ENCODE measurements at regions not wholly inside any gene's neighbourhood (a gene's known extent, or its start where the extent isn't known, plus 50 kb on each side); places are given as distances from the start of the nearest gene placed in this dataset.
"Not testable (repeated sequence)": the region's sequence is repeated elsewhere in the genome, so short reads cannot be mapped to it uniquely, and the experiment has no call there.

DNA sequence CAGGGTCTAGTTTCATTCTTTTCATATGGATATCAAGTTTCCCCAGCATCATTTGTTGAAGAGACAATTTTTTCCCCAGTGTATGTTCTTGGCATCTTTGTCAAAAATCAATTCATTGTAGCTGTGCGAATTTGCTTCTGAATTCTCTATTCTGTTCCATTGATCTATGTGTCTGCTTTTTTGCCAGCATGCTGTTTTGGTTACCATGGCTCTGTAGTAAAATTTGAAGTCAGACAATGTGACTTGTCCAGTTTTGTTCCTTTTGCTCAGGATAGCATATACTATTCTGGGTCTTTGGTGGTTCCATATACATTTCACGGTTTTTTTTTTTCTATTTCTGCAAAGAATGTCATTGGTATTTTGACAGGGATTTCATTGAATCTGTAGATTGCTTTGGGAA is 228.4 kb upstream of the PCDH11Y start:
- peak; percentile 64 for FAIRE-seq
- DNase-seq (ENCODE audit: extremely low spot score, insufficient read length, low read depth) = not testable (repeated sequence)
